ENCODE measurements at regions not wholly inside any gene's neighbourhood (a gene's known extent, or its start where the extent isn't known, plus 50 kb on each side); places are given as distances from the start of the nearest gene placed in this dataset.

DNA sequence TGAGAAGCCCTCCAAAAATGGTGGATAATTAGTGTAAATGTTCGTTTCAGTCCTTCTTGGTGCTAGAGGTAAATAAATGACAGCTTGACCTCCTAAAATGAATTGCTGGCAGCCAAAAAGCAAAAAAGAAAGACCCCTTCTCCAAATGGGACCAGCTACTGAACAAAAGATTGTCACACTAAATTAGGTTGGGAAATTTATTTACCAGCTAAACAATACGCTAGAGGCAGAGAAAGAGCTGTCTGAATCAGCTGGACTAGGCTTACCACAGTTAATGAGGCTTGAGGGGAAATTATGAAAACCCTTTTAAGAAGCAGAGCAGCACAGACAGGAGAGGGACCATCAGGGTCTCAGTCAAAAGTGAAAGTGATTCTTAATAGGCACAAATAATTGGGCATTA is 498.9 kb downstream of the SUCLA2 start:
- Histone ChIP-seq H3K9me3 (ENCODE audit: insufficient read depth, low read depth, low read length) (no peaks in the 10 kb centered on the region), H4K20me1 (ENCODE audit: insufficient read depth, low read length, poor library complexity, severe bottlenecking) (no peaks in the 10 kb centered on the region), H3K36me3 (ENCODE audit: insufficient read depth, low read length) (no peaks in the 10 kb centered on the region), H2AFZ (ENCODE audit: low read length) (no peak overlapping the region), H3F3A (ENCODE audit: low read depth) (no peaks in the 10 kb centered on the region), H3K9ac (ENCODE audit: low read depth, low read length, poor library complexity, severe bottlenecking) (no peak overlapping the region), H3K79me2 (ENCODE audit: insufficient read depth, low read length) (no peaks in the 10 kb centered on the region), H3K9me2 (replicated peaks; ENCODE audit: low read depth, low read length) (no peaks in the 10 kb centered on the region), H3K27me3 (ENCODE audit: insufficient read depth, low read length, poor library complexity, severe bottlenecking) (no peaks in the 10 kb centered on the region), H3K4me1 (ENCODE audit: insufficient read depth, low read length, poor library complexity, severe bottlenecking) (no peaks in the 10 kb centered on the region), H3K4me3 (ENCODE audit: low read length, poor library complexity, severe bottlenecking) (no peak overlapping the region), H3K4me2 (ENCODE audit: low read depth, low read length, poor library complexity, severe bottlenecking) (no peak overlapping the region)
- TF ChIP-seq, protein P1, sequence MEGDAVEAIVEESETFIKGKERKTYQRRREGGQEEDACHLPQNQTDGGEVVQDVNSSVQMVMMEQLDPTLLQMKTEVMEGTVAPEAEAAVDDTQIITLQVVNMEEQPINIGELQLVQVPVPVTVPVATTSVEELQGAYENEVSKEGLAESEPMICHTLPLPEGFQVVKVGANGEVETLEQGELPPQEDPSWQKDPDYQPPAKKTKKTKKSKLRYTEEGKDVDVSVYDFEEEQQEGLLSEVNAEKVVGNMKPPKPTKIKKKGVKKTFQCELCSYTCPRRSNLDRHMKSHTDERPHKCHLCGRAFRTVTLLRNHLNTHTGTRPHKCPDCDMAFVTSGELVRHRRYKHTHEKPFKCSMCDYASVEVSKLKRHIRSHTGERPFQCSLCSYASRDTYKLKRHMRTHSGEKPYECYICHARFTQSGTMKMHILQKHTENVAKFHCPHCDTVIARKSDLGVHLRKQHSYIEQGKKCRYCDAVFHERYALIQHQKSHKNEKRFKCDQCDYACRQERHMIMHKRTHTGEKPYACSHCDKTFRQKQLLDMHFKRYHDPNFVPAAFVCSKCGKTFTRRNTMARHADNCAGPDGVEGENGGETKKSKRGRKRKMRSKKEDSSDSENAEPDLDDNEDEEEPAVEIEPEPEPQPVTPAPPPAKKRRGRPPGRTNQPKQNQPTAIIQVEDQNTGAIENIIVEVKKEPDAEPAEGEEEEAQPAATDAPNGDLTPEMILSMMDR (conservative IDR thresholded peaks at IDR 0.05; ENCODE audit: low read length): no peak
- TF ChIP-seq EZH2phosphoT487 (IDR thresholded peaks at IDR 0.05; ENCODE audit: borderline replicate concordance): no peak

DNA sequence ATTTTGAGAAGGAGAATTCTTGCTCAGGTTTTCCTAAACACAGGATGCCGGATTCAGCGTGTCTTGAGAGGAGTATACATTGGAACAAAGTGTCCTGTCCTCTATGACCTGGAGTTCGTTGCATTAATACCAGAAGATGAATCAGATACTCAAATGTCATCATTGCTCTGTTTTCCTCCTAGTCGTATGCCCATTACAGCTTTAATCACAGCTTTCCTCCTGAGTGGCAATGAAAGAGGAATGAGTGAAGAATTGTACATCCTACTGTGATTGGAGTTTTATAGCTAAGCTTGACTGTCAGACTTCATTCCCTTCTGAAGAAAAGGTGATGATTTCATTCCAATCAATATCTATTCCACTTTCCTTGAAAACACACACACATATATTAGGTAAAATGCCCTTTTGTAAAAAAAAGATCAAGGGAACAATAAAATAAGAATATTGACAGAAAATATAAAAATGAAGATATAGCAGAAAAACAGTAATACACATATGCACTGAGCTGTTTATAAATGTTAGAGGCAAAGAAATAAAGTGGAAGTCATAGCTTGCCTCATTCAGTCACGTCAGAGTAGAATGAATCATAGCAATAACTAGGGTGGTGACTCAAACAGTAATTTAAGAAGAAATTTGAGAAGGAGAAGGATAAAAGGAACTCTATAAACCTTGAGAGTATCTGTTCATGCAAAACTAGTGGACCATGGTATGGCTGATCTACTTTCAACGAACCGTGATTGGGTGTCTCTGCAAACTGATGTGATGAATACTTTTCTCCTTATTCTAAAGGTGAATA is 501.5 kb downstream of the SUCLA2 start:
- Histone ChIP-seq H3K4me1 (ENCODE audit: insufficient read depth, low read length, poor library complexity, severe bottlenecking) (no peaks in the 10 kb centered on the region), H3K9me3 (ENCODE audit: insufficient read depth, low read depth, low read length) (no peaks in the 10 kb centered on the region), H3K27me3 (ENCODE audit: insufficient read depth, low read length, poor library complexity, severe bottlenecking) (no peaks in the 10 kb centered on the region), H3K9ac (ENCODE audit: low read depth, low read length, poor library complexity, severe bottlenecking) (no peak overlapping the region), H2AFZ (ENCODE audit: low read length) (no peak overlapping the region), H4K20me1 (ENCODE audit: insufficient read depth, low read length, poor library complexity, severe bottlenecking) (no peaks in the 10 kb centered on the region), H3K4me2 (ENCODE audit: low read depth, low read length, poor library complexity, severe bottlenecking) (no peak overlapping the region), H3K36me3 (ENCODE audit: insufficient read depth, low read length) (no peaks in the 10 kb centered on the region), H3K4me3 (ENCODE audit: low read length, poor library complexity, severe bottlenecking) (no peak overlapping the region), H3F3A (ENCODE audit: low read depth) (no peaks in the 10 kb centered on the region), H3K9me2 (replicated peaks; ENCODE audit: low read depth, low read length) (no peaks in the 10 kb centered on the region), H3K79me2 (ENCODE audit: insufficient read depth, low read length) (no peaks in the 10 kb centered on the region)
- TF ChIP-seq EZH2phosphoT487 (IDR thresholded peaks at IDR 0.05; ENCODE audit: borderline replicate concordance): no peak
- TF ChIP-seq, protein P1 (conservative IDR thresholded peaks at IDR 0.05; ENCODE audit: low read length): no peak

DNA sequence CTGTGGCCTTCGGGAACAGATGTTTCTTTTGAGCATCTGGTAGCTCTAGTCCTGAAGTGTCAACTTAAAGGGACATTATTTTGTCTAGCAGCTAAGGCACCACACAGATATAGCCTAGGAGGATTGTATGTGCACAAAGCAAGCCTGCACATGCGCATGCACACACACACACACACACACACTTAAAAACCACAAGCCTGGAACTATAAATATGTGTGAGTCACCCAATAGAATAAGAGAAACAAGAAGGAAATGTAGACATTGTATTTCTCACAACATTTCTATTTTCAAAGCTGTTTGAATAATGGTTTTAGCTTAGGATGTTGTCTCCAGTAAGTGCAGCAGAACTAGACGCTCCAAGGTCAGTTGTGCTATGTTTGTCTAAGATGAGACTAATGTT is 516.5 kb downstream of the SUCLA2 start:
- H3F3A ChIP-seq (ENCODE audit: low read depth): no peaks in the 10 kb centered on the region
- no peaks in the 10 kb centered on the region for H3K36me3 ChIP-seq (ENCODE audit: insufficient read depth, low read length)
- no peak for TF ChIP-seq EZH2phosphoT487 (IDR thresholded peaks at IDR 0.05; ENCODE audit: borderline replicate concordance)
- TF ChIP-seq, protein P1 (conservative IDR thresholded peaks at IDR 0.05; ENCODE audit: low read length): no peak
- H3K4me1 ChIP-seq (ENCODE audit: insufficient read depth, low read length, poor library complexity, severe bottlenecking): no peaks in the 10 kb centered on the region
- H3K4me3 ChIP-seq (ENCODE audit: low read length, poor library complexity, severe bottlenecking): no peak overlapping the region
- no peak overlapping the region for H3K4me2 ChIP-seq (ENCODE audit: low read depth, low read length, poor library complexity, severe bottlenecking)
- no peaks in the 10 kb centered on the region for H3K79me2 ChIP-seq (ENCODE audit: insufficient read depth, low read length)
- H3K9me3 ChIP-seq (ENCODE audit: insufficient read depth, low read depth, low read length): no peaks in the 10 kb centered on the region
- no peaks in the 10 kb centered on the region for H3K9me2 ChIP-seq (replicated peaks; ENCODE audit: low read depth, low read length)
- H2AFZ ChIP-seq (ENCODE audit: low read length): no peak overlapping the region
- no peaks in the 10 kb centered on the region for H4K20me1 ChIP-seq (ENCODE audit: insufficient read depth, low read length, poor library complexity, severe bottlenecking)
- H3K27me3 ChIP-seq (ENCODE audit: insufficient read depth, low read length, poor library complexity, severe bottlenecking): no peaks in the 10 kb centered on the region
- no peak overlapping the region for H3K9ac ChIP-seq (ENCODE audit: low read depth, low read length, poor library complexity, severe bottlenecking)

All from Loucy (cell line).